Ectodermal cell (in vitro differentiated cells): ENCODE measurements at regions not wholly inside any gene's neighbourhood (a gene's known extent, or its start where the extent isn't known, plus 50 kb on each side); places are given as distances from the start of the nearest gene placed in this dataset.

Source experiments
- H3K27ac ChIP-seq: 2 replicates; pipeline ENCODE4 v1.7.0; 2013; ENCODE audit warnings: mild to moderate bottlenecking, low read depth, low read length; ENCODE audit not compliant: insufficient read depth, poor library complexity, severe bottlenecking
- H3K27me3 ChIP-seq: 2 replicates; pipeline ENCODE4 v1.7.0; 2013; ENCODE audit warnings: mild to moderate bottlenecking, low read length; ENCODE audit not compliant: insufficient read depth, control insufficient read depth, poor library complexity, severe bottlenecking
- H3K36me3 ChIP-seq: one replicate; pipeline ENCODE4 v1.7.0; 2013; ENCODE audit warnings: low read length; ENCODE audit not compliant: control insufficient read depth, insufficient read depth
- H3K4me1 ChIP-seq: one replicate; pipeline ENCODE4 v1.7.0; 2013; ENCODE audit warnings: low read length; ENCODE audit not compliant: control insufficient read depth, insufficient read depth
- H3K4me3 ChIP-seq: 2 replicates; pipeline ENCODE4 v1.7.0; 2013; ENCODE audit warnings: low read depth, low read length, control low read depth; ENCODE audit not compliant: insufficient read depth
- H3K9me3 ChIP-seq: 2 replicates; pipeline ENCODE4 v1.7.0; 2013; ENCODE audit warnings: mild to moderate bottlenecking, low read length, moderate library complexity; ENCODE audit not compliant: control insufficient read depth
- WGBS, 2 experiments: methylation state at CpG; one replicate each; pipeline ENCODE4 v1.1.7; 2013; ENCODE audit warnings: missing lambda C conversion rate in 2 of 2; 5-methylcytosine and 5-hydroxymethylcytosine counted together

DNA sequence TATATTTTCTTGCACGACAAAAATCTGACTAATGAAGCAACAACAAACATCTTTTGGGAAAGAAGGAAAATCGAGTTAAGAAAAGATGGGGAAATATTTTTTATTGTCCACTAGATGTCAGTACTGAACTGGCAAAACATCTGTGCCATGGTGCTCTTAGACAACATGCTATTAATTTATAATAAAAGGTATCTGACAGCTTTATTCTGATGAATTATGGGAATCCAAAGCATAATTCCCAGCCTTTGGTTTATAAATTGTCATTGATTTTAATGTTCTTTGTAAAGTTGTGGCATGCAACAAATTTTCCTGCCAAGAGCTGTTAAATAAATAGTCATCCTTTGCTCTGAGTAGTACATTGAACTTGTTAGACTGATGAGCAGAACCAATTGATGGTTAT, 231.2 kb downstream of the ETNK1 start:
- no peak overlapping the region for H3K27ac ChIP-seq
- 19% methylated on average over 2 of the region's 2 CpGs; no CpG with 5 or more reads in 1 of the 2 experiments for WGBS, 2 experiments
- H3K36me3 ChIP-seq: no peaks in the 10 kb centered on the region
- no peaks in the 10 kb centered on the region for H3K9me3 ChIP-seq
- no peak overlapping the region for H3K4me3 ChIP-seq
- peaks cover 3% of the 10 kb centered on the region for H3K4me1 ChIP-seq
- no peaks in the 10 kb centered on the region for H3K27me3 ChIP-seq

DNA sequence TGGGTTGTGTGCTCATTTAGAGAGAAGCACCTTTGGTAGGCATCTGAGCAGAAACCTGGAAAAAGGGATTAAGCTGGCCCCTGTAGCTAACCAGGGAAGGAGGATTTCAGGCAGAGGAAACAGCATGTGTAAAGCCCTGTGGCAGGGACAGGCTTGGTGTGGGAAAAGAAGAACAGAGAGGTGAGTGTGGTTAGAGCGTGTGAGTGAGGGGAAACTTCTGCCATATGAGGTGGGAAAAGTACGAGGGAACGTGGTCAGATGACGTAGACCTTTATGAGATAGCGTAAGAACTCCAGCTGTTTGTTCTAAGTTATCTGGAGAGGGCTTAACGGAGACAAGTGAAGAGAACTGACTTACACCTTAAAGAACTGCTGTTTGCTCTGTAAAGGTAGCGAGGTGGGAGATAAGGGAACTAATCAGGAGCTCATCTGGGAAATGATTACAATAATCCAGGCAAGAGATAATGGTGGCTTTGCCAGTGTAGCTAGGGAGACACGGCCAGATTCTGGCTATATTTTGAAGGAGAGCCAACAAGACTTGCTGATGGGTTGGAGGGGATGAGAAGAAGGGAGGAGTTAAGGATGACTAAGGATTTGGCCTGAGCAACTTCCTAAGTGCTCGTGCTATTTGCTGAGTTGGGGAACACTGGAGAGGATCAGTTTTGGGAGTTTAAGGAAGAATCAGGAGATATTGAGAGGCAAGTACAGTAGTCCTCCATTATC, 234.0 kb downstream of the ETNK1 start:
- WGBS, 2 experiments: 93 to 94% methylated on average over 9 of the region's 9 CpGs
- Histone ChIP-seq H3K27ac (no peak overlapping the region), H3K4me3 (no peak overlapping the region), H3K4me1 (peaks cover 3% of the 10 kb centered on the region), H3K27me3 (no peaks in the 10 kb centered on the region), H3K9me3 (no peaks in the 10 kb centered on the region), H3K36me3 (no peaks in the 10 kb centered on the region)

DNA sequence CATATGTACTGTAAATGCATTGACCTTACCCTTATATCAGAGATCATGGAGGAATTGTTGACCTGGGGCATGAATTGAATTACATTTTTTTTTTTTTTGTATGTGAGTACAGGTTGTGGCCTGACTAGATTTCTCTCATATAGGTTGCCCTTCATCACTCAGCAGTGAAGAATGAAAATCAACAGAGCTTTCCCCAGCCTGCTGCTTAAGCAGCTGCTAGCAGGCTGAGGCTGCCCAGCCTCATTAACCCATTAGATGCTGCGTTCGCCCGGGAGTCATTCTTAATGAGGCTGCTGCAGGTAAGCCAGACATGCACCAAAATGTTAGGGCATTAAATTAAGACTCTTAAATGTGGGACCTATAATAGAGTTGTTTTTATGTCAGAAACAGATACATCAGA, 236.0 kb downstream of the ETNK1 start:
- Histone ChIP-seq H3K4me3 (no peak overlapping the region), H3K27ac (no peak overlapping the region), H3K4me1 (peaks cover 3% of the 10 kb centered on the region), H3K27me3 (no peaks in the 10 kb centered on the region), H3K9me3 (no peaks in the 10 kb centered on the region), H3K36me3 (no peaks in the 10 kb centered on the region)
- 46 to 49% methylated on average over 3 of the region's 3 CpGs for WGBS, 2 experiments

DNA sequence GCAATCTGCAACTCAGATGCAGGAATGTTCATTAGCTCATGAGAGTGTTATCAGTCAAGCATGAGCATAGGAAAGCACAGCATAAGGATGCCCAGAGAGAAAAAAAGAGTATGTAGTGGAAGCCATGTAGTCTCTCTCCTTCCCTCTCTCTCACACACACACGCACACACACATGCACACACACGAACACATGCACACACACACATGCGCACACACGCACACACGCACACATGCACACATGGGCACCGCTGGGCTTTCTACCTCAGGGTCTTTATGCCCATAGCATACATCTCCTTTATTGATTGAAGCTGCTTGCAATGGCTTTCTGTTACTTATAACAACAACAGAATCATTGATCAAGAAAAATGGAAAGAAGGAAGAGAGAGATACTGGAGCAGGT, 240.9 kb downstream of the ETNK1 start:
- Histone ChIP-seq H3K36me3 (no peaks in the 10 kb centered on the region), H3K4me1 (peaks cover 2% of the 10 kb centered on the region), H3K4me3 (no peak overlapping the region), H3K27me3 (no peaks in the 10 kb centered on the region), H3K9me3 (no peaks in the 10 kb centered on the region), H3K27ac (no peak overlapping the region)
- WGBS, 2 experiments: 90% methylated on average over 6 of the region's 6 CpGs

DNA sequence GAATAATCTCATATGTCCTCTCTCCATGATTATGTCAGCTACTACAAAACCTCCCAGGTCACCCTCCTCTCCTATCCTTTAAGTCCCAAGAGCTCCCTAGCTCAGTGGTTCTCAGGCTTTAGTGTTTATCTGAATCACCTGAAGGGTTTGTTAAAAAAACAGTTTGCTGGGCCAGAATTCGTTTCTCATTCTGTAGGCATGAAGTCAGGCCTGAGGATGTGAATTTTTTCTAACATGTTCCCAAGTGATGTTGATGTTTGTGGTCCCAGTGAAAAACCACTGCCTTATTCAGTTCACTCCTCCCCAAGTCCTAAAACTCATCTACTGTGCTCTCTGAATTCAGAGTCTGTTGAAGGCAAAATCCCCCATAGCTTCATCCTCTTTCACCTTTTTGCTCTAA, 241.4 kb downstream of the ETNK1 start:
- H3K27me3 ChIP-seq: no peaks in the 10 kb centered on the region
- no peaks in the 10 kb centered on the region for H3K36me3 ChIP-seq
- H3K4me3 ChIP-seq: no peak overlapping the region
- 80 to 100% methylated on average over 1 of the region's 1 CpG for WGBS, 2 experiments
- H3K4me1 ChIP-seq: no peaks in the 10 kb centered on the region
- H3K27ac ChIP-seq: no peak overlapping the region
- no peaks in the 10 kb centered on the region for H3K9me3 ChIP-seq

DNA sequence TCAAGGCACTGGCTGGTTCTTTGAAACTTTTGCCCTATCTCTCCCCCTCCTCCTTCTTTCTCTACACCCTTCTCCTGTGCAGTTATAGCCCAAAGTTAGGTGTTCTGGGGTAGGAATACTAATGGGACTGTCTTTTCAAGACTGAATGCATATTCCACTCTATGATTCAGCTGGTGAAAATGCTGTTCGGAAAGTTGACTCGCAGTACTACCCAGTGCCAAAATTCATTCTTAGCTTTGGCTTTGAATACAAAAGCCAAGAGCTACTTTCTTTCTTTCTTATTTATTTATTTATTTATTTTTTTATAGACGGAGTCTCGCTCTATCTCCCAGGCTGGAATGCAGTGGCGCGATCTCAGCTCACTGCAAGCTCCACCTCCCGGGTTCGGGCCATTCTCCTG, 249.2 kb downstream of the ETNK1 start:
- WGBS, 2 experiments: 96 to 98% methylated on average over 8 of the region's 8 CpGs
- Histone ChIP-seq H3K36me3 (no peaks in the 10 kb centered on the region), H3K4me3 (no peak overlapping the region)

DNA sequence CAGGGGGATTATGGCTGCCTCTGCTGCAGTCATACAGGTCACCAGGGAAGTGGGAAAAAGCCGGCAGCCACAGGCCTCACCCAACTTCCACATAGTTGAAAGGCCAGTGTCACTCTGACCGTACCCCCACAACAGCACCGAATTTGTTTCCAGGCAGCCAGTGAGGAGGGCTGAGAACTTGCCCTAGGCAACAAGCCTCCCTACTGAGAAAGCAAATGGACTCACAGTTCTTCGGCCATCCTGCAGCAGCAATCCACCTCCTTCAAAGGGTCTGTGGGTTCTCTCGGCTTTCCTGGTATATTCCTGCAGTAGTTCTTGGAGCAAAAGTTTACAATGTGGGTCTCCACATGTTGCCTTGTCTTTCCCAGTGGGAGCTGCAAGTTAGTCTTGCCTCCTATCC, 251.3 kb downstream of the ETNK1 start:
- H3K27me3 ChIP-seq: no peaks in the 10 kb centered on the region
- H3K36me3 ChIP-seq: no peaks in the 10 kb centered on the region
- H3K9me3 ChIP-seq: no peaks in the 10 kb centered on the region
- H3K4me3 ChIP-seq: no peak overlapping the region
- no peaks in the 10 kb centered on the region for H3K4me1 ChIP-seq
- H3K27ac ChIP-seq: no peak overlapping the region
- 87 to 88% methylated on average over 5 of the region's 5 CpGs for WGBS, 2 experiments

More for the DNA sequence above, 249.2 kb downstream of the ETNK1 start:
- H3K27me3 ChIP-seq: no peaks in the 10 kb centered on the region
- H3K27ac ChIP-seq: no peak overlapping the region
- H3K4me1 ChIP-seq: no peaks in the 10 kb centered on the region
- H3K9me3 ChIP-seq: no peaks in the 10 kb centered on the region

DNA sequence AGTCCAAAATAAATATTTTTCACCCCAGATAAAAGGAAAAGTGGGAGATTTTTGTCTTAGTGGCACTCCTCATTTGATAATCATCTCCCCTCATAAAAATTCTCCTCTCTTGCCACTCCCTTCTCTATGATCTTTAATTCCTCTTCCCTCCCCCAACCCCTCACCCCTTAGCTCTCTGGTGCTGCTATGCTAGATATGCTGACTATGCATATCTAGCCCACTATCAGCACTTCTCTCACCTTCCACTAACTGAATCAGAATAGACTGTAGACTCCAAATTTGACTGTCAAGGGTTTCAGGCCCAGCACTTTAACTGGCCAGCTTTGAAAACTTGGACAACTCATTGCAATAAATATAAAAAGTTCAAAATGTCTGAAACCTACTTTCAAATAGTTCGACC, 254.2 kb downstream of the ETNK1 start:
- H3K27ac ChIP-seq: no peak overlapping the region
- H3K4me3 ChIP-seq: no peak overlapping the region
- no CpG with 5 or more reads among the region's 1 CpG for WGBS, 2 experiments
- no peaks in the 10 kb centered on the region for H3K9me3 ChIP-seq
- H3K27me3 ChIP-seq: no peaks in the 10 kb centered on the region
- no peaks in the 10 kb centered on the region for H3K36me3 ChIP-seq
- H3K4me1 ChIP-seq: no peaks in the 10 kb centered on the region

DNA sequence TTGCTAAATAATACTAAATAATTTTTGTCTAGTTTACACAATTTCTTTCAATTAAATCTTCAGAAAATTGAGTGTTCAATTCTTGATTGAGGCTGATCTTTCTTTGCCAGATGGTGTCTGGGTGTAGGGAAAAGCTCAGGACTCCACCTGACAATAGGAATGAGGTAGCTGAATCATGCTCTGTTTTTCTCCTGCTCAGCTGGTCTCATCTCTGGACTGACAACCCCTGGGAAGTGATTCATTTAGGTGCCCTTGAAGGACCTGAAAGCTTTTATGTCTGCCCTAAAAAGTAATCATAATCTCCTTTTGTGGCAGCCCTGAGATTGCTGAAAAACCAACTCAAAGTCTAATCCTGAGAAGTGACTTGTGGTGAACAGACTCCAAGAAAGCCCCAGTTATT, 255.4 kb downstream of the ETNK1 start:
- no peak overlapping the region for H3K4me3 ChIP-seq
- no peaks in the 10 kb centered on the region for H3K36me3 ChIP-seq
- no peak overlapping the region for H3K27ac ChIP-seq
- H3K9me3 ChIP-seq: no peaks in the 10 kb centered on the region
- no peaks in the 10 kb centered on the region for H3K4me1 ChIP-seq
- H3K27me3 ChIP-seq: no peaks in the 10 kb centered on the region

DNA sequence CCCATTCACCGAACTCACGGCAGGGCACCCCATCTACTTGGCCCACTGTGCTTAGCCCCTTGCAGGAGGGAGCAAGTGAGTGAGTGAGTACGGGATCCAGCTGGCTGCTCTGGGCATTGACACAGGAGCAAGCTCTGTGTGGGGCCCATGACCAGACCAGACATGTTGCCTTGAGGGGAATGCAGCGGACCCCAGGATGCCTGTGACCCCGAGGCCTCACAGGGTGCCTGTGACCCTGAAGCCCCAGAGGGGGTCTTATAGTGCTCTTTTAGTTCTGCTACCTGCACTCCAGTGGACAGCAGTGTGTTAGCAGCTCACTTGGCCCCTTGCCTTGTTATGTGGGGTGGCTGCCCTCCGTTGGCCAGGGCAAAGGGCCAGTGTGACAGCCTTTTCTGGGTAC, 255.8 kb downstream of the ETNK1 start:
- H3K4me1 ChIP-seq: no peaks in the 10 kb centered on the region
- no peaks in the 10 kb centered on the region for H3K36me3 ChIP-seq
- H3K27me3 ChIP-seq: no peaks in the 10 kb centered on the region
- no peaks in the 10 kb centered on the region for H3K9me3 ChIP-seq
- WGBS, 2 experiments: 82 to 83% methylated on average over 6 of the region's 6 CpGs
- no peak overlapping the region for H3K27ac ChIP-seq
- H3K4me3 ChIP-seq: no peak overlapping the region
